T-cell (primary cell): ENCODE measurements at regions not wholly inside any gene's neighbourhood (a gene's known extent, or its start where the extent isn't known, plus 50 kb on each side); places are given as distances from the start of the nearest gene placed in this dataset.

ENCODE experiments used
- ATAC-seq, 4 experiments: fragments of 200-7000 bp in 3 of 4; fragments of 150-1000 bp in 1 of 4; cut with Tn5 transposase; replicated peaks in 1 of 4; 1 replicate in 3 of 4; 2 replicates in 1 of 4; pipeline ENCODE4 v1.10.0; 2021; ENCODE audit warnings: moderate library complexity in 3 of 4, mild to moderate bottlenecking in 2 of 4, moderate number of reproducible peaks in 1 of 4
- CTCF ChIA-PET, 2 donors: fragments of 300-600 bp; sonication (Branson Sonifier 250); formaldehyde crosslinking; loops; one replicate each; lab custom pipeline; 2022; ENCODE audit warnings: antibody characterized with exemption in 2 of 2; lab: Charles Lee
- POLR2A ChIA-PET, 2 donors: fragments of 300-600 bp; sonication (Branson Sonifier 250); formaldehyde crosslinking; loops; one replicate each; lab custom pipeline; 2022; ENCODE audit warnings: antibody characterized with exemption in 2 of 2; lab: Charles Lee
- DNase-seq, 35 experiments: peaks; one replicate each; pipeline versions ENCODE4 v3.0.0 to v3.0.0-alpha.2; 2013 to 2023
- H3K27ac ChIP-seq: one replicate; pipeline ENCODE4 v1.5.1; 2013; ENCODE audit warnings: low read length
- H3K27me3 ChIP-seq, 2 experiments: replicated peaks in 1 of 2; 1 replicate in 1 of 2; 2 replicates in 1 of 2; pipeline versions ENCODE4 v1.6.1 to v1.7.0; 2013; ENCODE audit warnings: low read length in 1 of 2, mixed read lengths in 1 of 2; ENCODE audit not compliant: control insufficient read depth in 2 of 2, insufficient read depth in 2 of 2; ENCODE audit errors: extremely low read depth in 1 of 2
- H3K36me3 ChIP-seq, 2 donors: 1 replicate in 1 of 2; 2 replicates in 1 of 2; pipeline versions ENCODE4 v1.6.1 to v1.7.0; 2013; ENCODE audit warnings: low read length in 1 of 2; ENCODE audit not compliant: control insufficient read depth in 2 of 2, insufficient read depth in 1 of 2; ENCODE audit errors: extremely low read depth in 1 of 2
- H3K4me1 ChIP-seq, 2 experiments: 1 replicate in 1 of 2; 2 replicates in 1 of 2; pipeline versions ENCODE4 v1.6.1 to v1.7.0; 2013; ENCODE audit warnings: low read length in 2 of 2, mixed read lengths in 1 of 2; ENCODE audit not compliant: insufficient read depth in 2 of 2, control insufficient read depth in 1 of 2; ENCODE audit errors: extremely low read depth in 1 of 2
- H3K4me3 ChIP-seq, 2 donors: 1 replicate in 1 of 2; 2 replicates in 1 of 2; pipeline versions ENCODE4 v1.5.1 to v1.7.0; 2013; ENCODE audit warnings: mild to moderate bottlenecking in 2 of 2, low read length in 1 of 2, moderate library complexity in 1 of 2; ENCODE audit not compliant: control insufficient read depth in 1 of 2; ENCODE audit errors: extremely low read depth in 1 of 2
- H3K9me3 ChIP-seq: 2 replicates; pipeline ENCODE4 v1.7.0; 2013
- H3K27ac Mint-ChIP-seq, 2 donors: one replicate each; pipeline ENCODE4 v1.8.0; 2020 to 2021; ENCODE audit warnings: mild to moderate bottlenecking in 2 of 2, mixed read lengths in 2 of 2
- H3K27me3 Mint-ChIP-seq, 2 donors: one replicate each; pipeline ENCODE4 v1.8.0; 2021 to 2022; ENCODE audit warnings: mixed read lengths in 2 of 2
- H3K36me3 Mint-ChIP-seq: one replicate; pipeline ENCODE4 v1.8.0; 2021; ENCODE audit warnings: mixed read lengths
- H3K4me1 Mint-ChIP-seq, 3 donors: one replicate each; pipeline ENCODE4 v1.8.0; 2020 to 2022; ENCODE audit warnings: mixed read lengths in 3 of 3, mild to moderate bottlenecking in 1 of 3
- H3K4me3 Mint-ChIP-seq, 3 donors: one replicate each; pipeline ENCODE4 v1.8.0; 2020 to 2022; ENCODE audit warnings: mild to moderate bottlenecking in 3 of 3, mixed read lengths in 3 of 3, moderate library complexity in 3 of 3
- H3K9me3 Mint-ChIP-seq, 3 donors: one replicate each; pipeline ENCODE4 v1.8.0; 2020 to 2022; ENCODE audit warnings: mixed read lengths in 3 of 3
- WGBS: methylation state at CpG from one replicate; pipeline ENCODE4 v1.1.5; 2013; ENCODE audit warnings: missing lambda C conversion rate; ENCODE audit not compliant: insufficient coverage; 5-methylcytosine and 5-hydroxymethylcytosine counted together

- Mint-ChIP-seq H3K4me1 (no peaks in the 10 kb centered on the region), H3K4me3 (no peak overlapping the region), H3K9me3 (no peaks in the 10 kb centered on the region), H3K27ac (no peak overlapping the region), H3K27me3 (no peaks in the 10 kb centered on the region), H3K36me3 (no peaks in the 10 kb centered on the region)
- ChIA-PET CTCF (no interaction called here), POLR2A (no interaction called here)
- Histone ChIP-seq H3K27me3 (peaks cover 0 to 19% of the 10 kb centered on the region in 2 experiments), H3K9me3 (no peaks in the 10 kb centered on the region), H3K36me3 (no peaks in the 10 kb centered on the region), H3K4me3 (no peak overlapping the region), H3K27ac (no peak overlapping the region), H3K4me1 (no peaks in the 10 kb centered on the region)
- ATAC-seq (no peak), DNase-seq (no peak)
- WGBS = 66% methylated on average over 6 of the region's 6 CpGs
Measured at GRCh38 chr20:50242548-50242862, 51.9 kb downstream of the CEBPB start.

DNA sequence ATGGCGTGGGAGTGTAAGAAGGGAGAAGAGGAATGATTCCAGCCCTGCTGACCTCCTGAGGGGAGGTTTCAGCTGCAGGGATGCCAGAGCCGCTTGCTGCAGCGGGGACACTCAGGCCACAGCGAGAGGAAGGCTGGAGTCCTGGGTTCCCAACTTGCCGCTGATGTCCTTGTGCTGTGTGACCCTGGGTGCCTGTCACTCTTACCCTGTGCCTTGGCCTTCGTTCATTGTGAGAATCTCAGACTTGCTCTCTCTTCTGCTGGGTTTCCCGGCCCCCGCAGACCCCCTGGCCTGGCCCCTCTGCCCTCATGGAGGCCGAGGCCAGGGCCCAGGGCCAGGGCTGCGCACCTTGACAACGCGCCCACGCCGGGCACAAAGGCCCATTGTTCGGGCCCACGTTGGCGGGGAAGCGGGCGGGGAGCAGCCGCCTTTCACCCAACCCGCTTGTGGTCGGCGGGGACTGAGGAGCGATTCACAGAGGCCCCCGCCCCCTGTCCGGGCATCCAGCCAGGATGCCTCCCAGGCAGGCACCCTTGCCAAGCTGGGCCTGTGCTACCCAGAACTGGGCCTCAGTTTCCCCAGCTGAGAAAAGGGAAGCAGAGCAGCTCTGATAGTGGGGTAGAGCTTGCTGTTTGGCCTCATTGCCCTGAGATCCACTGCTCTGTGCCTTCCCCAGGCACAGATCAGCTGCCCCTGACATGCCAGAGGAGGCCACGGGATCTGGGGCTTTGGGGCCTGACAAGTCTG, 52.4 kb downstream of the CEBPB start:
- CTCF ChIA-PET = no interaction called here
- Mint-ChIP-seq H3K36me3 (no peaks in the 10 kb centered on the region), H3K27me3 (no peaks in the 10 kb centered on the region), H3K27ac (no peak overlapping the region), H3K9me3 (no peaks in the 10 kb centered on the region), H3K4me3 (no peak overlapping the region), H3K4me1 (no peaks in the 10 kb centered on the region)
- no peaks in the 10 kb centered on the region for H3K36me3 ChIP-seq
- DNase-seq = no peak
- 87% methylated on average over 27 of the region's 27 CpGs for WGBS
- H3K27me3 ChIP-seq = peaks cover 0 to 21% of the 10 kb centered on the region in 2 experiments
- no peaks in the 10 kb centered on the region for H3K4me1 ChIP-seq
- POLR2A ChIA-PET = no interaction called here
- H3K9me3 ChIP-seq = no peaks in the 10 kb centered on the region
- no peak for ATAC-seq
- H3K4me3 ChIP-seq = no peak overlapping the region
- no peak overlapping the region for H3K27ac ChIP-seq

- ChIA-PET POLR2A (no interaction called here), CTCF (no interaction called here)
- Mint-ChIP-seq H3K4me1 (no peaks in the 10 kb centered on the region), H3K27ac (no peak overlapping the region), H3K36me3 (no peaks in the 10 kb centered on the region), H3K9me3 (no peaks in the 10 kb centered on the region), H3K27me3 (no peaks in the 10 kb centered on the region), H3K4me3 (no peak overlapping the region)
- Histone ChIP-seq H3K4me3 (no peak overlapping the region), H3K4me1 (no peaks in the 10 kb centered on the region), H3K9me3 (no peaks in the 10 kb centered on the region), H3K27ac (no peak overlapping the region), H3K36me3 (no peaks in the 10 kb centered on the region), H3K27me3 (peaks cover 0 to 25% of the 10 kb centered on the region in 2 experiments)
- no peak for DNase-seq
- 93% methylated on average over 11 of the region's 15 CpGs for WGBS
- ATAC-seq = no peak
Measured at GRCh38 chr20:50243610-50244351, 53.2 kb downstream of the CEBPB start.

- no peaks in the 10 kb centered on the region for H3K36me3 Mint-ChIP-seq
- no peaks in the 10 kb centered on the region for H3K36me3 ChIP-seq
- ChIA-PET POLR2A (interaction anchor here in 1 of 2 donors (0.6 kb wide), 1 partner anchor 955 kb away, joined by 3 read pairs; no protein-coding TSS in a partner anchor), CTCF (no interaction called here)
- 90% methylated on average over 3 of the region's 9 CpGs for WGBS
- H3K4me3 ChIP-seq = no peak overlapping the region
- ATAC-seq (no peak), DNase-seq (no peak)
- H3K27me3 Mint-ChIP-seq = no peaks in the 10 kb centered on the region
- H3K27me3 ChIP-seq = peaks cover 0 to 25% of the 10 kb centered on the region in 2 experiments
- H3K4me3 Mint-ChIP-seq = no peak overlapping the region
- H3K4me1 ChIP-seq = no peaks in the 10 kb centered on the region
- no peaks in the 10 kb centered on the region for H3K4me1 Mint-ChIP-seq
- no peaks in the 10 kb centered on the region for H3K9me3 ChIP-seq
- no peaks in the 10 kb centered on the region for H3K9me3 Mint-ChIP-seq
- H3K27ac ChIP-seq = no peak overlapping the region
- H3K27ac Mint-ChIP-seq = no peak overlapping the region
Measured at GRCh38 chr20:50244352-50245149, 53.9 kb downstream of the CEBPB start.

- H3K36me3 Mint-ChIP-seq = no peaks in the 10 kb centered on the region
- Histone ChIP-seq H3K9me3 (no peaks in the 10 kb centered on the region), H3K4me3 (no peak overlapping the region), H3K27ac (no peak overlapping the region), H3K27me3 (peaks cover 0 to 33% of the 10 kb centered on the region in 2 experiments), H3K36me3 (no peaks in the 10 kb centered on the region), H3K4me1 (no peaks in the 10 kb centered on the region)
- H3K4me1 Mint-ChIP-seq = no peaks in the 10 kb centered on the region
- ATAC-seq = no peak
- H3K27ac Mint-ChIP-seq = no peak overlapping the region
- DNase-seq = no peak
- POLR2A ChIA-PET = interaction anchor here in 1 of 2 donors (0.6 kb wide), 1 partner anchor 956 kb away, joined by 3 read pairs; no protein-coding TSS in a partner anchor
- H3K9me3 Mint-ChIP-seq = no peaks in the 10 kb centered on the region
- CTCF ChIA-PET = no interaction called here
- H3K27me3 Mint-ChIP-seq = no peaks in the 10 kb centered on the region
- no peak overlapping the region for H3K4me3 Mint-ChIP-seq
- WGBS = 78% methylated on average over 9 of the region's 14 CpGs
Measured at GRCh38 chr20:50245498-50246366, 55.1 kb downstream of the CEBPB start.
